H9 (cell line): ENCODE measurements at regions not wholly inside any gene's neighbourhood (a gene's known extent, or its start where the extent isn't known, plus 50 kb on each side); places are given as distances from the start of the nearest gene placed in this dataset.

ENCODE experiments used
- DNase-seq: peaks from one replicate; pipeline ENCODE4 v3.0.0-alpha.2; 2017
- H2AFZ ChIP-seq: one replicate; pipeline ENCODE4 v1.6.1; 2013; ENCODE audit warnings: mild to moderate bottlenecking, low read length, control low read depth, moderate library complexity
- H2AK5ac ChIP-seq: 2 replicates; pipeline ENCODE4 v1.6.1; 2013; ENCODE audit warnings: low read length, control low read depth, mixed read lengths; ENCODE audit not compliant: insufficient read length
- H2BK120ac ChIP-seq: one replicate; pipeline ENCODE4 v1.6.1; 2013; ENCODE audit warnings: low read depth, mild to moderate bottlenecking, low read length, control low read depth, inconsistent platforms; ENCODE audit not compliant: poor library complexity, severe bottlenecking
- H2BK12ac ChIP-seq: 2 replicates; pipeline ENCODE4 v1.6.1; 2013; ENCODE audit warnings: low read length, control low read depth, mixed read lengths, low read depth; ENCODE audit not compliant: insufficient read length
- H2BK15ac ChIP-seq: 2 replicates; pipeline ENCODE4 v1.6.1; 2013; ENCODE audit warnings: low read depth, low read length, control low read depth
- H2BK20ac ChIP-seq: one replicate; pipeline ENCODE4 v1.6.1; 2013; ENCODE audit warnings: low read depth, mild to moderate bottlenecking, low read length, control low read depth, inconsistent platforms; ENCODE audit not compliant: poor library complexity, severe bottlenecking
- H2BK5ac ChIP-seq: 2 replicates; pipeline ENCODE4 v1.6.1; 2013; ENCODE audit warnings: low read length, control low read depth, mixed read lengths; ENCODE audit not compliant: insufficient read length
- H3K14ac ChIP-seq: 2 replicates; pipeline ENCODE4 v1.6.1; 2013; ENCODE audit warnings: low read length, control low read depth; ENCODE audit not compliant: insufficient read depth
- H3K18ac ChIP-seq: 2 replicates; pipeline ENCODE4 v1.6.1; 2013; ENCODE audit warnings: low read depth, mild to moderate bottlenecking, mixed read lengths, low read length, control low read depth; ENCODE audit not compliant: insufficient read length
- H3K23ac ChIP-seq: 2 replicates; pipeline ENCODE4 v1.6.1; 2013; ENCODE audit warnings: low read length, control low read depth, mixed read lengths, low read depth; ENCODE audit not compliant: insufficient read length
- H3K23me2 ChIP-seq: 2 replicates; pipeline ENCODE4 v1.6.1; 2013; ENCODE audit warnings: low read depth, mild to moderate bottlenecking, mixed read lengths, low read length, control low read depth; ENCODE audit not compliant: insufficient read length, poor library complexity, severe bottlenecking
- H3K27ac ChIP-seq: 2 replicates; pipeline ENCODE4 v1.5.1; 2013; ENCODE audit warnings: low read length, control low read depth, mixed read lengths, low read depth; ENCODE audit not compliant: insufficient read length
- H3K27me3 ChIP-seq: 2 replicates; pipeline ENCODE4 v1.6.1; 2013; ENCODE audit warnings: low read length, control low read depth, inconsistent platforms; ENCODE audit not compliant: insufficient read depth
- H3K4ac ChIP-seq: 2 replicates; pipeline ENCODE4 v1.6.1; 2013; ENCODE audit warnings: low read depth, mild to moderate bottlenecking, control low read depth, inconsistent platforms, low read length, moderate library complexity
- H3K4me1 ChIP-seq: 2 replicates; pipeline ENCODE4 v1.6.1; 2013; ENCODE audit warnings: low read length, control low read depth, inconsistent platforms; ENCODE audit not compliant: insufficient read depth
- H3K4me2 ChIP-seq: 2 replicates; pipeline ENCODE4 v1.6.1; 2013; ENCODE audit warnings: low read length, control low read depth, mixed read lengths; ENCODE audit not compliant: insufficient read length, insufficient read depth
- H3K56ac ChIP-seq: 2 replicates; pipeline ENCODE4 v1.6.1; 2013; ENCODE audit warnings: low read depth, mild to moderate bottlenecking, mixed read lengths, low read length, control low read depth; ENCODE audit not compliant: insufficient read length
- H3K79me1 ChIP-seq: 2 replicates; pipeline ENCODE4 v1.6.1; 2013; ENCODE audit warnings: low read depth, mild to moderate bottlenecking, moderate library complexity, low read length, control low read depth, inconsistent platforms; ENCODE audit not compliant: insufficient read depth, poor library complexity, severe bottlenecking
- H3K79me2 ChIP-seq: 2 replicates; pipeline ENCODE4 v1.6.1; 2013; ENCODE audit warnings: low read length, control low read depth, inconsistent platforms; ENCODE audit not compliant: insufficient read depth
- H3K9ac ChIP-seq: 2 replicates; pipeline ENCODE4 v1.6.1; 2013; ENCODE audit warnings: low read length, control low read depth, mixed read lengths; ENCODE audit not compliant: insufficient read length; ENCODE audit errors: extremely low read depth
- H3K9me3 ChIP-seq: one replicate; pipeline ENCODE4 v1.6.1; 2013; ENCODE audit warnings: low read depth, low read length, inconsistent platforms; ENCODE audit not compliant: control insufficient read depth
- H3T11ph ChIP-seq: one replicate; pipeline ENCODE4 v1.6.1; 2013; ENCODE audit warnings: mild to moderate bottlenecking, low read length, control low read depth, inconsistent platforms
- H4K20me1 ChIP-seq: one replicate; pipeline ENCODE4 v1.6.1; 2013; ENCODE audit not compliant: control insufficient read depth, insufficient read length, insufficient read depth
- H4K5ac ChIP-seq: 2 replicates; pipeline ENCODE4 v1.6.1; 2013; ENCODE audit warnings: low read depth, mild to moderate bottlenecking, mixed read lengths, low read length, control low read depth; ENCODE audit not compliant: insufficient read length
- H4K8ac ChIP-seq: replicated peaks from 2 replicates; pipeline ENCODE4 v1.6.1; 2013; ENCODE audit warnings: low read length, control low read depth, mixed read lengths, low read depth; ENCODE audit not compliant: insufficient read length
- H4K91ac ChIP-seq: 2 replicates; pipeline ENCODE4 v1.6.1; 2013; ENCODE audit warnings: low read depth, mild to moderate bottlenecking, moderate library complexity, mixed read lengths, low read length, control low read depth; ENCODE audit not compliant: insufficient read length
- H3K27ac Mint-ChIP-seq, 3 experiments: 2 replicates in 2 of 3; 3 replicates in 1 of 3; pipeline ENCODE4 v1.8.0; 2020 to 2021; ENCODE audit warnings: mixed read lengths in 3 of 3, mild to moderate bottlenecking in 1 of 3, moderate library complexity in 1 of 3
- H3K27me3 Mint-ChIP-seq: 2 replicates; pipeline ENCODE4 v1.8.0; 2021; ENCODE audit warnings: low read depth, mild to moderate bottlenecking, moderate library complexity, mixed read lengths
- H3K36me3 Mint-ChIP-seq, 3 experiments: 2 replicates in 2 of 3; 3 replicates in 1 of 3; pipeline ENCODE4 v1.8.0; 2020 to 2021; ENCODE audit warnings: low read depth in 3 of 3, mixed read lengths in 3 of 3; ENCODE audit not compliant: insufficient read depth in 1 of 3
- H3K4me1 Mint-ChIP-seq, 2 experiments: 2 replicates each; pipeline ENCODE4 v1.8.0; 2020; ENCODE audit warnings: mixed read lengths in 2 of 2
- H3K4me3 Mint-ChIP-seq, 2 experiments: 2 replicates in 1 of 2; 3 replicates in 1 of 2; pipeline ENCODE4 v1.8.0; 2020 to 2021; ENCODE audit warnings: mild to moderate bottlenecking in 2 of 2, mixed read lengths in 2 of 2, moderate library complexity in 1 of 2
- H3K9me3 Mint-ChIP-seq, 2 experiments: 2 replicates in 1 of 2; 3 replicates in 1 of 2; pipeline ENCODE4 v1.8.0; 2020; ENCODE audit warnings: mild to moderate bottlenecking in 2 of 2, mixed read lengths in 2 of 2, moderate library complexity in 1 of 2
- CTCF ChIP-seq: fragments of 200-600 bp; sonication (generic); conservative IDR thresholded peaks from 3 replicates; pipeline ENCODE4 v1.8.0; 2021; ENCODE audit warnings: antibody characterized with exemption, mild to moderate bottlenecking
- WGBS: extraction: QIAGEN DNeasy Blood & Tissue Kit; methylation state at CpG from one replicate; pipeline ENCODE4 v1.1.7; 2013; ENCODE audit warnings: missing lambda C conversion rate, low lambda C conversion rate, mixed read lengths; ENCODE audit not compliant: insufficient read length; ENCODE audit errors: extremely low coverage; 5-methylcytosine and 5-hydroxymethylcytosine counted together

- no peak overlapping the region for H3K56ac ChIP-seq
- peaks cover 0 to 2% of the 10 kb centered on the region in 2 experiments; a peak in 3 of 5 replicates for H3K9me3 Mint-ChIP-seq
- H4K8ac ChIP-seq = no peak overlapping the region
- no peak overlapping the region for H3K4me3 Mint-ChIP-seq
- no peak for DNase-seq
- no peak overlapping the region for H2AK5ac ChIP-seq
- no peaks in the 10 kb centered on the region for H3K4me1 ChIP-seq
- no peak overlapping the region for H2BK12ac ChIP-seq
- no peaks in the 10 kb centered on the region for H3K79me1 ChIP-seq
- H4K91ac ChIP-seq = no peak overlapping the region
- H3T11ph ChIP-seq = no peak overlapping the region
- H4K20me1 ChIP-seq = no peaks in the 10 kb centered on the region
- H3K27ac ChIP-seq = no peak overlapping the region
- no peak overlapping the region for H3K9ac ChIP-seq
- H3K18ac ChIP-seq = no peak overlapping the region
- H3K36me3 Mint-ChIP-seq = peaks cover 0 to 9% (median 3%) of the 10 kb centered on the region in 3 experiments; a peak in 4 of 7 replicates
- peaks cover 0 to 5% of the 10 kb centered on the region in 2 experiments; a peak in 1 of 4 replicates for H3K4me1 Mint-ChIP-seq
- H3K23me2 ChIP-seq = no peaks in the 10 kb centered on the region
- WGBS = no CpG with 5 or more reads among the region's 3 CpGs
- no peak overlapping the region for H3K23ac ChIP-seq
- no peak overlapping the region for H2BK120ac ChIP-seq
- H2BK20ac ChIP-seq = no peak overlapping the region
- H3K79me2 ChIP-seq = no peaks in the 10 kb centered on the region
- no peak for TF ChIP-seq CTCF
- H4K5ac ChIP-seq = no peak overlapping the region
- no peak overlapping the region for H2AFZ ChIP-seq
- no peak overlapping the region for H3K14ac ChIP-seq
- no peaks in the 10 kb centered on the region for H3K27me3 Mint-ChIP-seq
- no peak overlapping the region for H2BK5ac ChIP-seq
- no peak overlapping the region for H3K27ac Mint-ChIP-seq
- H3K9me3 ChIP-seq = no peaks in the 10 kb centered on the region
- no peak overlapping the region for H3K4me2 ChIP-seq
- H3K4ac ChIP-seq = no peak overlapping the region
- H2BK15ac ChIP-seq = no peak overlapping the region
- H3K27me3 ChIP-seq = no peaks in the 10 kb centered on the region
These were observed 1708.9 kb downstream of the SLITRK5 start for GRCh38 chr13:89380101-89380500.
